ENCODE measurements at regions not wholly inside any gene's neighbourhood (a gene's known extent, or its start where the extent isn't known, plus 50 kb on each side); places are given as distances from the start of the nearest gene placed in this dataset.

DNA sequence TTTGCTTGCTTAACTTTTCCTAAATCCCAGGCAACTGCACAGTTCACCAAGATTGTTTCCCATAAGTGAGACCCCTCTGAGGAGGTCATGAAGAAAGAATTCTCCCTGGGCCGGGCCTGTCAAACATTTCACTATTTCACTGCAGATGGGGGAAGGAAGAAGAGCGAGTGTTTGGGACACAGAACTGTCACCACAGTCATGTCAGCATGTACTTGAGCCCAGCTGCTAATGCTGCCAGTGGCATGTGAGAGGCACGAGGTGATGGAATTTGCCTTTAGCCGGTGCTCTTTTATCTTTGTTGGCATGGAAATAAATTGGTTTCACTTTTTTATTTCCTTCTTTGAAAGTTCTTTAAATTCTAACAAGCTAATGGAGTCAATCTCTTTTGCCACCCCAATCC lies 277.9 kb upstream of the GADL1 start:
- no peak for ATAC-seq (ENCODE audit: low read depth)
- no peak for DNase-seq
- no peaks in the 10 kb centered on the region for H3K27me3 Mint-ChIP-seq
- no peak overlapping the region for H3K4me3 Mint-ChIP-seq
- no peaks in the 10 kb centered on the region for H3K4me1 Mint-ChIP-seq
- intact Hi-C loops (cut with micrococcal nuclease) = no loop called here
- CTCF ChIA-PET = no interaction called here
- POLR2A ChIA-PET = no interaction called here
- H3K27ac Mint-ChIP-seq = no peak overlapping the region
- no peak for TF ChIP-seq CTCF (IDR thresholded peaks at IDR 0.05)
- no peaks in the 10 kb centered on the region for H3K9me3 Mint-ChIP-seq
- no peaks in the 10 kb centered on the region for H3K36me3 Mint-ChIP-seq (ENCODE audit: low read depth)

DNA sequence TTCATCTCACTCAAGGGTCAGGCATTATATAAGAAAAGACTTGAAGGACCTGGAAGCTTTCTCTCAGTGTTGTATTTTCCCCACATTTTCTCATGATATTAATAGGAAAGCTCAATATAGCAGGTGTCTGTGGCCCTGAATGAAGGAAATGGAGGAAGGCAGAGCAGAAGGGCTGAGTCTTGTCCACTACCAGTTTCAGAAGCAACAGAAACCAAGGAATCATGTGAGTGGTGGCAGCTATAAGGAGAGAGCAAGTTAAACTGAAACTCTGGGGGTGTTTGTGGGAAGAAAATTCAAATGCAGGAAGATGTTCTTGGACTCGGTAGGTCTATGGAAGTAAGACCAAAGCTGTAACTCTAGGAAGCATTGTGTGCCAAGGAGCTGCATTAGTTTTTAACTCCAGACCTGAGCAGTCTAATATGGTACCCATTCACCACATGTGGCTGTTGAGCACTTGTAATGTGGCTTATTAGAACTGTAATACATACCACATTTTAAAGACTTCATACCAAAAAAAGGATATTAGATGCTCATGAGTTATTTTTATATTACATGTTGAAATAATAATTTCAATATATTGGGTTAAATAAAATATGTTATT lies 278.8 kb upstream of the GADL1 start:
- H3K27ac Mint-ChIP-seq = no peak overlapping the region
- H3K27me3 Mint-ChIP-seq = no peaks in the 10 kb centered on the region
- POLR2A ChIA-PET = no interaction called here
- DNase-seq (no peak), ATAC-seq (ENCODE audit: low read depth) (no peak)
- no peak overlapping the region for H3K4me3 Mint-ChIP-seq
- no peaks in the 10 kb centered on the region for H3K9me3 Mint-ChIP-seq
- H3K36me3 Mint-ChIP-seq (ENCODE audit: low read depth) = no peaks in the 10 kb centered on the region
- no peaks in the 10 kb centered on the region for H3K4me1 Mint-ChIP-seq
- CTCF ChIA-PET = no interaction called here
- intact Hi-C loops (cut with micrococcal nuclease) = no loop called here
- TF ChIP-seq CTCF (IDR thresholded peaks at IDR 0.05) = no peak

- intact Hi-C loops (cut with micrococcal nuclease) = no loop called here
- no peaks in the 10 kb centered on the region for H3K36me3 Mint-ChIP-seq (ENCODE audit: low read depth)
These were observed 279.6 kb upstream of the GADL1 start for GRCh38 chr3:31174079-31174478.

GRCh38 chr3:31176045-31176444 lies 281.6 kb upstream of the GADL1 start:
- Mint-ChIP-seq H3K27me3 (peaks cover 2% of the 10 kb centered on the region), H3K27ac (no peak overlapping the region), H3K36me3 (ENCODE audit: low read depth) (no peaks in the 10 kb centered on the region), H3K4me3 (no peak overlapping the region), H3K9me3 (no peaks in the 10 kb centered on the region), H3K4me1 (peaks cover 4% of the 10 kb centered on the region)
- CTCF ChIA-PET = no interaction called here
- ATAC-seq (ENCODE audit: low read depth) (no peak), DNase-seq (no peak)
- no peak for TF ChIP-seq CTCF (IDR thresholded peaks at IDR 0.05)
- intact Hi-C loops (cut with micrococcal nuclease) = no loop called here
- POLR2A ChIA-PET = no interaction called here

More at GRCh38 chr3:31174079-31174478, 279.6 kb upstream of the GADL1 start:
- ATAC-seq (ENCODE audit: low read depth) (no peak), DNase-seq (no peak)
- Mint-ChIP-seq H3K4me3 (no peak overlapping the region), H3K27me3 (no peaks in the 10 kb centered on the region), H3K9me3 (no peaks in the 10 kb centered on the region), H3K4me1 (peaks cover 4% of the 10 kb centered on the region), H3K27ac (no peak overlapping the region)
- ChIA-PET POLR2A (no interaction called here), CTCF (no interaction called here)
- no peak for TF ChIP-seq CTCF (IDR thresholded peaks at IDR 0.05)

GRCh38 chr3:31178467-31178866 lies 284.0 kb upstream of the GADL1 start:
- intact Hi-C loops (cut with micrococcal nuclease) = no loop called here
- DNase-seq = no peak
- Mint-ChIP-seq H3K27ac (no peak overlapping the region), H3K27me3 (peaks cover 2% of the 10 kb centered on the region), H3K4me1 (peaks cover 4% of the 10 kb centered on the region), H3K36me3 (ENCODE audit: low read depth) (no peaks in the 10 kb centered on the region), H3K4me3 (no peak overlapping the region), H3K9me3 (no peaks in the 10 kb centered on the region)
- no peak for TF ChIP-seq CTCF (IDR thresholded peaks at IDR 0.05)
- ChIA-PET CTCF (no interaction called here), POLR2A (no interaction called here)
- no peak for ATAC-seq (ENCODE audit: low read depth)

All from activated B cell treated with CpG ODN at 0.5 μM for 24 hours (primary cell).